K562 (cell line): ENCODE measurements at regions not wholly inside any gene's neighbourhood (a gene's known extent, or its start where the extent isn't known, plus 50 kb on each side); places are given as distances from the start of the nearest gene placed in this dataset.

Experiments used
- ATAC-seq: fragments of 200-7000 bp; cut with Tn5 transposase; 3 replicates; pipeline ENCODE4 v1.9.1; 2020; ENCODE audit warnings: moderate library complexity
- BruUV-seq: library from RNA; stranded (reverse); fragments of 400-500 nt; replicated peaks from 2 replicates; lab custom pipeline; 2021; lab: Mats Ljungman, UMichigan
- CTCF ChIA-PET: fragments of 300-600 bp; formaldehyde crosslinking; extraction: SDS; loops from one replicate; lab custom pipeline; 2021; ENCODE audit warnings: low intra/inter-chr PET ratio; lab: Yijun Ruan, JAX
- POLR2A ChIA-PET: fragments of 300-600, 350-650 bp; sonication (Branson Sonifier 250); formaldehyde crosslinking; extraction: SDS; loops from one replicate; lab custom pipeline; 2021; ENCODE audit warnings: antibody characterized with exemption, inconsistent platforms; lab: Yijun Ruan, JAX
- DNase-seq, 4 experiments: peaks; one replicate each; pipeline versions ENCODE4 v3.0.0 to v3.0.0-alpha.2; 2011 to 2018; ENCODE audit warnings: low spot score in 3 of 4, mixed read lengths in 3 of 4; ENCODE audit errors: extremely low read depth in 1 of 4
- FAIRE-seq: peaks from 2 replicates; lab custom pipeline; 2011; peaks lifted over from hg19 to GRCh38; lab: Jason Lieb, UNC
- H2AFZ ChIP-seq: 2 replicates; pipeline ENCODE4 v1.6.0; 2011; ENCODE audit warnings: low read depth, low read length, control low read depth, inconsistent platforms
- H3K27ac ChIP-seq: fragments of 200-600 bp; 3 replicates; pipeline ENCODE4 v1.8.0; 2011; ENCODE audit warnings: low read depth, mild to moderate bottlenecking, control low read depth, inconsistent platforms, low read length, moderate library complexity, mixed read lengths; ENCODE audit errors: extremely low read depth
- H3K27me3 ChIP-seq, 2 experiments: fragments of 300-600 bp in 1 of 2; 2 replicates in 1 of 2; 3 replicates in 1 of 2; pipeline versions ENCODE4 v1.6.0 to v1.8.0; 2011; ENCODE audit warnings: inconsistent platforms in 2 of 2, low read length in 2 of 2, mild to moderate bottlenecking in 1 of 2, mixed read lengths in 1 of 2, moderate library complexity in 1 of 2; ENCODE audit not compliant: control insufficient read depth in 2 of 2, insufficient read depth in 2 of 2
- H3K36me3 ChIP-seq: fragments of 300-600 bp; 3 replicates; pipeline ENCODE4 v1.8.0; 2011; ENCODE audit warnings: mild to moderate bottlenecking, low read length, inconsistent platforms; ENCODE audit not compliant: control insufficient read depth, insufficient read depth
- H3K4me1 ChIP-seq, 2 experiments: fragments of 200-600 bp in 1 of 2; replicated peaks in 1 of 2; 2 replicates in 1 of 2; 3 replicates in 1 of 2; pipeline versions ENCODE4 v1.5.1 to v1.8.0; 2011; ENCODE audit warnings: inconsistent platforms in 2 of 2, low read length in 2 of 2, mild to moderate bottlenecking in 1 of 2, mixed read lengths in 1 of 2, moderate library complexity in 1 of 2; ENCODE audit not compliant: control insufficient read depth in 2 of 2, insufficient read depth in 2 of 2
- H3K4me2 ChIP-seq: 2 replicates; pipeline ENCODE4 v1.6.1; 2011; ENCODE audit warnings: low read length, control low read depth, inconsistent platforms, mixed read lengths; ENCODE audit not compliant: insufficient read depth
- H3K4me3 ChIP-seq: fragments of 200-600 bp; sonication (generic), shearing (Covaris generic); 2 replicates; pipeline ENCODE4 v1.5.1; 2016; ENCODE audit warnings: control low read depth, inconsistent platforms
- H3K79me2 ChIP-seq: fragments of 200-600 bp; 3 replicates; pipeline ENCODE4 v1.8.0; 2011; ENCODE audit warnings: low read length, inconsistent platforms; ENCODE audit not compliant: control insufficient read depth, insufficient read depth
- H3K9ac ChIP-seq, 2 experiments: 2 replicates each; pipeline versions ENCODE4 v1.6.0 to v1.6.1; 2011; ENCODE audit warnings: low read depth in 2 of 2, low read length in 2 of 2, control low read depth in 1 of 2, inconsistent platforms in 1 of 2, mild to moderate bottlenecking in 1 of 2, mixed read lengths in 1 of 2; ENCODE audit not compliant: insufficient read depth in 1 of 2
- H3K9me1 ChIP-seq: one replicate; pipeline ENCODE4 v1.6.0; 2011; ENCODE audit warnings: inconsistent platforms, mild to moderate bottlenecking, low read length, moderate library complexity; ENCODE audit not compliant: control insufficient read depth, insufficient read depth
- H3K9me3 ChIP-seq: replicated peaks from 2 replicates; pipeline ENCODE4 v1.5.1; 2011; ENCODE audit warnings: low read depth, low read length, inconsistent platforms; ENCODE audit not compliant: control insufficient read depth, insufficient read depth
- H4K20me1 ChIP-seq: replicated peaks from 2 replicates; pipeline ENCODE4 v1.6.1; 2011; ENCODE audit warnings: low read length, inconsistent platforms, mixed read lengths; ENCODE audit not compliant: control insufficient read depth, insufficient read depth
- ATF7 ChIP-seq: fragments of 450-650 bp; IDR thresholded peaks from 2 replicates; pipeline ENCODE4 v1.7.1; 2014; ENCODE audit warnings: mild to moderate bottlenecking, moderate library complexity
- BRCA1 ChIP-seq, 2 experiments: fragments of 450-650 bp in 1 of 2; sonication (generic) in 1 of 2; formaldehyde crosslinking in 1 of 2; IDR thresholded peaks; 2 replicates each; pipeline versions ENCODE4 v1.5.0 to v1.6.1; 2017 to 2020; ENCODE audit warnings: mild to moderate bottlenecking in 1 of 2, missing genetic modification reagents in 1 of 2
- JUND ChIP-seq, 2 experiments: IDR thresholded peaks; 2 replicates in 1 of 2; 3 replicates in 1 of 2; pipeline ENCODE4 v1.6.1; 2011; ENCODE audit warnings: borderline replicate concordance in 2 of 2, low read depth in 2 of 2, low read length in 2 of 2, improper control_type of control experiment in 1 of 2, missing biosample characterization in 1 of 2, missing genetic modification characterization in 1 of 2, missing genetic modification reagents in 1 of 2
- KDM1A ChIP-seq, 2 experiments: fragments of 450-650 bp; IDR thresholded peaks; 2 replicates each; pipeline ENCODE4 v1.6.1; 2016; ENCODE audit warnings: mild to moderate bottlenecking in 2 of 2
- LEF1 ChIP-seq: fragments of 450-650 bp; IDR thresholded peaks from 2 replicates; pipeline ENCODE4 v1.6.1; 2016; ENCODE audit warnings: mild to moderate bottlenecking
- NR2C1 ChIP-seq, 2 experiments: fragments of 450-650 bp; IDR thresholded peaks; 2 replicates each; pipeline ENCODE4 v1.6.1; 2017; ENCODE audit warnings: mild to moderate bottlenecking in 2 of 2, antibody characterized with exemption in 1 of 2, inconsistent platforms in 1 of 2, missing compliant biosample characterization in 1 of 2, missing genetic modification characterization in 1 of 2
- RAD21 ChIP-seq, 2 experiments: fragments of 250-450 bp in 1 of 2; fragments of 450-650 bp in 1 of 2; sonication (Bioruptor Pico) in 1 of 2; formaldehyde crosslinking in 1 of 2; IDR thresholded peaks in 1 of 2; conservative IDR thresholded peaks in 1 of 2; 2 replicates each; pipeline versions ENCODE4 v1.4.0 to v1.8.0; 2020 to 2022; ENCODE audit warnings: mild to moderate bottlenecking in 2 of 2, moderate library complexity in 1 of 2
- TFAM ChIP-seq: fragments of 250-450 bp; sonication (Bioruptor Pico); conservative IDR thresholded peaks from 2 replicates; pipeline ENCODE4 v1.5.0; 2021; ENCODE audit warnings: mild to moderate bottlenecking, moderate library complexity
- ZNF354B ChIP-seq: fragments of 250-450 bp; sonication (Bioruptor Pico); IDR thresholded peaks from 2 replicates; pipeline ENCODE4 v1.4.0; 2020
- WGBS: fragments of 100-300 bp; shearing (Covaris generic); methylation state at CpG from one replicate; pipeline ENCODE4 v1.1.6; 2016; ENCODE audit warnings: low coverage, mixed read lengths; ENCODE audit not compliant: insufficient coverage; ENCODE audit errors: missing lambda C conversion rate; 5-methylcytosine and 5-hydroxymethylcytosine counted together
- in situ Hi-C: fragments of 300-500 bp; cut with MboI; formaldehyde crosslinking; loops from 4 replicates; pipeline ENCODE4 v1.15.0; 2018; ENCODE audit warnings: inconsistent platforms, mixed read lengths
- intact Hi-C: fragments of 100-400 bp; cut with micrococcal nuclease; formaldehyde crosslinking; loops from 2 replicates; pipeline ENCODE4 v1.14.2; 2022
- TF ChIP-seq, protein P1 (sequence below), 2 experiments: fragments of 450-650 bp; formaldehyde crosslinking in 1 of 2; IDR thresholded peaks; 2 replicates each; pipeline versions ENCODE4 v1.4.0 to v1.6.1; 2014 to 2020; ENCODE audit warnings: mild to moderate bottlenecking in 2 of 2, borderline replicate concordance in 1 of 2, low read depth in 1 of 2

DNA sequence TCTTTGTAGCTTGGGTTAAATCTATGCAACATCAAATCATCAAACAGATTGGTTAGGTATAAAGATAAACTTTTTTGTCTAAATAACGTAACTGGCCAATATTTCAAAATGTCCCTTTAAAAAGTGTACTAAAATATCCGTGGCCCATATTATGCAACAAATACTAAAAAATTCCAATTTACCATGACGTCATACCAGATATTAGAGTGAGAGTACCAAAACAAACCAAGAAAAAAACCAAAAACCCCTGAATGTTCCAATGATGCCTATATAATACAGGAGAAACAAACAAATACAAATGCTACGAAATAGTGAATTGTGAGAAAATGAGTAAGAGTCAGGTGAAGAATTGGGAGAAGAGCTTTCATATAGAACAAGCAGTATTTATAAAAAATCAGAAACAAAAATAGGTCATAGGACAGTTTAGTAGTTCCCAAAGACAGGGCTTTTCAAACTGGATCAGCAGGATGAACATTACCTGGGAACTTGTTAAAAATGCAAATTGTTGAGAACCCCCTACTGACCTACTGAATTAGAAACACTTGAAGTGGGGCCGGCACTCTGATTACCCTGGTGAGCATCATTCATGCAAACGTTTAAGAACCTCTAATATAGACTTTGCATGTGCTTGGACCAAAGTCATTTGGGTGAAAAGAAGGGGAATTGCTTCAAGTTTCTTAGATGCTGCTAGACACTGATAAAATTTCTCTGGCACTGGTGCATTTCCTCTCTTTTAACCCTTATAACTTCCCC is 753.7 kb downstream of the DSC3 start (continued):
- no peak for TF ChIP-seq BRCA1 (IDR thresholded peaks at IDR 0.05)
- TF ChIP-seq BRCA1 (CRISPR knock-in tag; IDR thresholded peaks at IDR 0.05): no peak
- TF ChIP-seq ATF7: 0 out of 2 replicates have a peak, but pooled peaks have one; percentile 22
- TF ChIP-seq JUND (IDR thresholded peaks at IDR 0.05; ENCODE audit: borderline replicate concordance, low read depth, low read length): no peak
- peak; percentile 35; the same call in 1 of the 3 replicates for TF ChIP-seq JUND (tag; IDR thresholded peaks at IDR 0.05; ENCODE audit: borderline replicate concordance, low read depth, low read length)
- TF ChIP-seq LEF1: no peak
- TF ChIP-seq NR2C1 (IDR thresholded peaks at IDR 0.05): no peak
- no peak for TF ChIP-seq NR2C1 (tag; IDR thresholded peaks at IDR 0.05)
- TF ChIP-seq KDM1A (IDR thresholded peaks at IDR 0.05): no peak
- TF ChIP-seq ZNF354B (CRISPR knock-in tag): no peak

DNA sequence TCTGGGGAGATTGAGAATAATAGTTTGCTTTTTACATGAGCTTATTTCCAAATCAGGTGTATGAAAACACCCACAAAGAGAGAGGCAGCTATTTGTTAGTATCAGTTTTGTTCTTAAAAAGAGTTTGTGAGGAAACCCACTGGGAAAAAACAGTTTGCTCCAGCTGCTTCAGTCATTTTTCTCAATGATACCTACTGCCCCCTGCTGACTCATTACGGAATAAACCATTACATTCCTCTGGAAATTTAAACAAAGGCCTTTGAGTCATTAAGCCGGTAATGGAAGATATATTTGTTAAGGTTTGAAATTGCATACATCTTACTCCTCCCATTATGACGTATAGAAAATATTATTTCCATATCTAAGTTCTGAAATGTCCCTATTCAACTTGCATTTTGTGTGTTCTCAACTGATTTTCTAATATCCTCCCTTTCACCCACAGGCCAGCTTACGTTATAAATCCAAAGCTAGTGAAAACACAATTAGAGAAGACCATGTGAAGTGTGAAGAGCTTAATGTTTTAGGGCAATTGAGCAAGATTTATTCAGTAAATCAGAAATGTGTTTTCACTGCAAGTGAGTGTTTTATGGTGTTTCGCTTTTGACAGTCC is 761.6 kb downstream of the DSC3 start:
- CTCF ChIA-PET: no interaction called here
- Histone ChIP-seq H3K27ac (no peak overlapping the region), H3K9me1 (no peaks in the 10 kb centered on the region), H2AFZ (no peak overlapping the region), H3K4me2 (no peak overlapping the region), H3K4me1 (no peaks in the 10 kb centered on the region), H4K20me1 (no peaks in the 10 kb centered on the region), H3K9ac (no peak overlapping the region), H3K36me3 (no peaks in the 10 kb centered on the region), H3K79me2 (no peaks in the 10 kb centered on the region), H3K27me3 (no peaks in the 10 kb centered on the region), H3K4me3 (no peak overlapping the region), H3K9me3 (no peaks in the 10 kb centered on the region)
- POLR2A ChIA-PET: interaction anchor here (0.6 kb wide), 1 partner anchor 48 kb away, joined by 3 read pairs; no protein-coding TSS in a partner anchor
- 16% methylated on average over 5 of the region's 5 CpGs for WGBS
- intact Hi-C loops: loop anchor here (5.0 kb wide), 1 partner anchor 606 kb away; no protein-coding TSS in a partner anchor
- peak; percentile 68 for FAIRE-seq
- in situ Hi-C loops: no loop called here
- 0 out of 3 replicates have a peak, but pooled peaks have one; percentile 37 for ATAC-seq
- peak; percentile 4 to 65 (median 19) for DNase-seq
- no TSS peak for BruUV-seq
- TF ChIP-seq, protein P1, sequence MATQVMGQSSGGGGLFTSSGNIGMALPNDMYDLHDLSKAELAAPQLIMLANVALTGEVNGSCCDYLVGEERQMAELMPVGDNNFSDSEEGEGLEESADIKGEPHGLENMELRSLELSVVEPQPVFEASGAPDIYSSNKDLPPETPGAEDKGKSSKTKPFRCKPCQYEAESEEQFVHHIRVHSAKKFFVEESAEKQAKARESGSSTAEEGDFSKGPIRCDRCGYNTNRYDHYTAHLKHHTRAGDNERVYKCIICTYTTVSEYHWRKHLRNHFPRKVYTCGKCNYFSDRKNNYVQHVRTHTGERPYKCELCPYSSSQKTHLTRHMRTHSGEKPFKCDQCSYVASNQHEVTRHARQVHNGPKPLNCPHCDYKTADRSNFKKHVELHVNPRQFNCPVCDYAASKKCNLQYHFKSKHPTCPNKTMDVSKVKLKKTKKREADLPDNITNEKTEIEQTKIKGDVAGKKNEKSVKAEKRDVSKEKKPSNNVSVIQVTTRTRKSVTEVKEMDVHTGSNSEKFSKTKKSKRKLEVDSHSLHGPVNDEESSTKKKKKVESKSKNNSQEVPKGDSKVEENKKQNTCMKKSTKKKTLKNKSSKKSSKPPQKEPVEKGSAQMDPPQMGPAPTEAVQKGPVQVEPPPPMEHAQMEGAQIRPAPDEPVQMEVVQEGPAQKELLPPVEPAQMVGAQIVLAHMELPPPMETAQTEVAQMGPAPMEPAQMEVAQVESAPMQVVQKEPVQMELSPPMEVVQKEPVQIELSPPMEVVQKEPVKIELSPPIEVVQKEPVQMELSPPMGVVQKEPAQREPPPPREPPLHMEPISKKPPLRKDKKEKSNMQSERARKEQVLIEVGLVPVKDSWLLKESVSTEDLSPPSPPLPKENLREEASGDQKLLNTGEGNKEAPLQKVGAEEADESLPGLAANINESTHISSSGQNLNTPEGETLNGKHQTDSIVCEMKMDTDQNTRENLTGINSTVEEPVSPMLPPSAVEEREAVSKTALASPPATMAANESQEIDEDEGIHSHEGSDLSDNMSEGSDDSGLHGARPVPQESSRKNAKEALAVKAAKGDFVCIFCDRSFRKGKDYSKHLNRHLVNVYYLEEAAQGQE (IDR thresholded peaks at IDR 0.05; ENCODE audit: borderline replicate concordance): peak; percentile 30; the same call in 1 of the 2 replicates
- TF ChIP-seq, protein P1 (CRISPR knock-in tag; IDR thresholded peaks at IDR 0.05; ENCODE audit: low read depth): no peak
- peak; percentile 29 to 44 for TF ChIP-seq RAD21 (CRISPR knock-in tag; conservative IDR thresholded peaks at IDR 0.05 in 1 of 2, IDR thresholded peaks at IDR 0.05 in 1 of 2)
- no peak for TF ChIP-seq TFAM
